Activated CD8-positive, alpha-beta memory T cell treated with anti-CD3 and anti-CD28 coated beads, Interleukin-2, amount 50 U/mL, for 1 hour (primary cell): ENCODE measurements at regions not wholly inside any gene's neighbourhood (a gene's known extent, or its start where the extent isn't known, plus 50 kb on each side); places are given as distances from the start of the nearest gene placed in this dataset.
A peak's percentile ranks its signal among the peaks of the same experiment; 100 is the strongest.

Source experiments
- DNase-seq: peaks from one replicate; pipeline ENCODE4 v3.0.0-alpha.2; 2020; ENCODE audit errors: extremely low read depth

DNA sequence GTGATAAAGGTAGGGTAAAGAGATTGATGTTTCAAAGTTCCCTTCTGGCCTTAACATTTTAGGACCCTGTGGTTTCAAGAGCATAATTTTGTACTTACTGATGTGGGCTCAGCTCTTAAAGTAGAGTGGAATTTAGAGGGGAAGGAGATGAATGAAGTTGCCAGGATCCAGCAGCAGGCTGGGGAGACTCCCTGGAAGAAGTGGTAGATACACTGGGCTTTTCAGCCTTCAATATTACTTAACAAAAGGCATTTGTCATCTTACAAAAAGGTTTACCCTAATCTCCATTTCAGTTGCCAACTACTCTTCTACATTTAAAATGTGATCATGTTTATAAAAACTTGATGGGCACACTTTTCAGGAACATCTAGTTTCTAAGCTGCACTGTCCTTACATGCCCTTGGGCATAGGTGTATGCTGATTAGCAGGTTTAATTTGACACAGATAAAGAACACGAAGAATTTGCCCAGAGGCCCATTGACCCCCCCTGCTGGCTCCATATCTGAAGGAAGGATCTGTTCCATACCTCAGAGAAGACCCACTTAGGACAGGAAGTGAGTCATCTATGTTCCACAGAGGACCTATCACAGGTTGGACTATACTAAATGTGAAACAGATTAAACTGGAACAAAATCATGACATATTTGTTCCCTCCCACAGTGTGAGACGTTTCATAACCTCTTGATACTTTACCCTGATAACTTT lies 93.0 kb upstream of the LPP start:
- DNase-seq = peak; percentile 9

- DNase-seq = no peak
Observed at GRCh38 chr3:188062216-188062615, 91.7 kb upstream of the LPP start.

DNA sequence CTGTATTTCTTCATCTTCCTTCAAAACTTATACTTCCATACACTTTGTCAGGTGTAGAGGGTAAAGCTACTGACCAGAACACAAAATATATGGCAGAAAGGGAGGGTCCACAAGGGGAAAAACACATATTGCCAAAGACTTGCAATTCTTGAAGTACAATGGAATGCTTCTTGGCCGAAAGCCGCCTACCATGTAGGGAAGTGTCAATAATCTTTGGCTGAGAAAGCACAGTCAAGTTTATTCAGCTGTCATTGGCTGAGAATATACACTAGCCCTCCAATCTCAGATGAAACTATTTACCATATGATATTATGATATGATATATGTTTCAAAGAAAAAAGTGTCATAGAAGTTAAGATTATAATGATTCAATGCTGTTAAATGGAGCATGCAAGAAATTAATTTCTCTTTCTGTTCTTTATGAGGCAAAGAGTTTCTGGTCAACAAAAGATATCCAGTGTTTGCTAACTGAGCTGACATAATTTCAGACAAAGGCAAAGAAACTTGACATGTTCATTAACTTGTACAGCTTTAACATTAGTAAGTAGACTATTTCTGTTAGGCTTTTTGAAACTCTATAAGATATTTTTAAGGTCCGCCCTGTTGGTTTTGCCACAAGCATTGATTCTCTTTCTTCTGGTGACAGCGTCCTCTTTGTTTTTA lies 89.0 kb upstream of the LPP start:
- no peak for DNase-seq

- no peak for DNase-seq
Observed at GRCh38 chr3:188066141-188066540, 87.8 kb upstream of the LPP start.

DNA sequence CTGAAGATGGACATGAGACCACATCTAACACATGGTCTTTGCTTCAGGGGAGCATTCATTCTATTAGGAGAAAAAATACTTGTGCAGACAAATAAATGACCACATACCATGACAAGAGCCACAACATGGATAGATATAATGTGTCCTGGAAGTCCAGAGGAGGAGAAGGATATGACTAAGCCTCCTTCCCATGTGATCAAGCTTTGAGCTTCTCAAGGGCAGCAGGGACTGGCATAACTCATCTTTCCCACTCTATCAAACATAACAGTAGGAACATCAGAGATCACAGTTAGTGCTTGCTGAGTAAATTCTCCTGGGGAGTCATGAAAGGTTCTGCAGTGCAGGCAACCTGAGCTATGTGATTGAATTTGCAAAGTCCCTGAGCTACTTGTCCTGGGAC lies 86.0 kb upstream of the LPP start:
- DNase-seq = no peak

- no peak for DNase-seq
Observed at GRCh38 chr3:188068342-188068741, 85.6 kb upstream of the LPP start.

DNA sequence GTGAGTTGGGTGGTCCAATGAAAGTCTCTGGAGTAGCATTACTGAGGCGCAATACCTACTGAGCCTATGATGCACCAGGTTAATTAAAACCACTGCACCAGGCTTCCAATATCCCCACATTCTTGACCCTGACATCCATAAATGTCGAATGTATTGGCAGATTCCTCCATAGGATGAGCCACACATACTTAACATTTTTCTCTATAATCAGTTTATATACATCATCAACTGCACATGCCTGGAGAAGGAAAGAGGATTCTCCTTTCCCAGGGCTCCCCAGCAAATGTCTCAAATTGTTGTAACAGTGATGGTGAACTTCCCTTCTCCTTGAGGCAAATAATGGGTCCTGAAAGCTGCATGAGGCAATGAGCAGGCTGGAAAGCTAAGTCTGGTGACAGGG lies 82.3 kb upstream of the LPP start:
- DNase-seq = no peak

DNA sequence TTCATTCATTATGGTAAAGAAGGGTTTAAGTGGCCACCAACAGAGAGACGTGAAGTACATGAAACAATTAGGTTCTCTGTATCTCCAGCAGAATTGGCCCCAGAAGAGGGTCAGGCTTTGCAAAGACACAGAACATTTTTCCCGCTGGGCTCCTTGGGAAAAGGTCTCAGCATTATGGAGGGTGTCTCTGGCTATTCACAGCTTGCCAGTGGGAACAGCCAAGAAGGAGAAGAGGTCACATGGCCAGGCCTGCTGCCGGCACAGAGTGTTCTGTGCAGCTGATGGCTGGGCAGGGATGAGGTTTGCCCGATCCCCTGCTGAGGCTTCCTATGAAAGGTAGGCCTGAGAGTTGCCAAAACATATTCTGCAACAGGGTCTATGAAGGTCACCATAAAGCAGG lies 77.8 kb upstream of the LPP start:
- no peak for DNase-seq

- no peak for DNase-seq
Observed at GRCh38 chr3:188077160-188077799, 76.7 kb upstream of the LPP start.

DNA sequence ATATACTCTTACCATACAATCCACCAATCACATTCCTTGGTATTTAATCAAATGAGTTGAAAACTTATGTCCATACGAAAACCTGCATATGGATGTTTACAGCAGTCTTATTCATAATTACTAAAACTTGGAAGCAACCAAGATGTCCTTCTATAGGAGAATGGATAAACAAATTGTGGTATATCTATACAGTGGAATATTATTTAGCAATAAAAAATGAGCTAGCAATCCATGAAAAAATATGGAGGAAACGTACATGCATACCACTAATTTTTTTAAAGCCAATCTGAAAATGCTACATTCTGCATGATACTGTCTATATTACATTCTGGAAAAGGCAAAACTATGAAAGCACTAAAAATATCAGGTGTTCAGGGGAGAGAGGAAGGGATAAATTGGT lies 73.9 kb upstream of the LPP start:
- DNase-seq = no peak

- DNase-seq = no peak
Observed at GRCh38 chr3:188082031-188082430, 71.9 kb upstream of the LPP start.

DNA sequence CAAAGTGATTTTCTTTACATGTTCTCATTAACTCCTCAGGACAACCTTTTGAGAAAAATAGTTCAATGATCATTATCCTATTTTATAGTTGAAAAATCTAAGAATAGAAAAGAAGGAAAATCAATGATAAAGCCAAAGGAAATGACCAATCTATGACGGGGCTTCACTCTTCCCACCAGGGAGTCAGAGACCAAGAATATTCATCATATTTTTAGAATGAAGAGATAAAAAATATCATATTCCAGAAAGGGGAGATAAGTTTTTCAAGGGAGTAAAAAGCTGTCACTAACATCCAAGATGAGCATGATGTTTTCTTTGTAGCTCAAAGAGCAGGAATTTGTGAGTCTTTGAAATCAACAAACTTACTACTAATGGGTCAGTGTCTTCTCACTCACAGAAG lies 71.5 kb upstream of the LPP start:
- DNase-seq = no peak

GRCh38 chr3:188083011-188083410 lies 70.9 kb upstream of the LPP start:
- no peak for DNase-seq

DNA sequence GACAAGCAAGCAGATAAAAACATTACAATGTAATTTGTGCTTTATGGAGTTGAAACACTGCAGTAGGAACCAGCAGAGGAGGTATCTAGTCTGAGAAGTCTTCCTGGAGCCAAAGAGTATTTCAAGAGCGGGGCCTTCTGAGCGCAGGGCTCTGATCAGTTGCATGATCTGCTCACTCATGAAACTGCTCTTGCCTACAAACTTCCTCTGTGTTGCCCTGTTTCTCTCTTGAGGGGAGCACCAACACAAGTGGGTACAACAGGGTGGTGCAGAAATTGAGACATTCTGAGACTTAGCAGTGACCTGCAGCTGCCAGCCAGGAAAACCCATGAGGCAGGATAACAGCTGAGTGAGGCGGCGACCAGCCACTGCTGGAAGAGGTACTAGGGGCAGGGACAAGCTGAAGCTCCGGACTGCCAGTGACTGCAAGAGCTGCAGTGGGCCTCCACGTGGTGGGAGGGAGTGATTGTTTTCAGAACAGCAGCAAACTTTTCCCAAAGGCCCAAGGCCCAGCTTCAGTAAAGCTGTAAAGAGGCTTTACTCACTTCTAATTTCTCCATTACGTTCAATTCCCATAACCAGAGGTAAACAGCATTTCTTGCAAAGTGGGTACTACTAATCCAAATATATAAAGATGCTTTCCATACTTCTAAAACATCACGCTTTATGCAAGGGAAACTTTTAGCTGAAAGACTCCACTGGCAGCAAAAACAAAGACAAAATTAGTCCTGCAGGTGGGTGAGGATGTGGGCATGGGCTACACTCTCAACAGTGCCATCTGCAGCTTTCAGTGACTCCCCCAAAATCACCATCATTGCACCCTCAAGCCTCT lies 69.0 kb upstream of the LPP start:
- DNase-seq = no peak

GRCh38 chr3:188085584-188086560 lies 68.1 kb upstream of the LPP start:
- no peak for DNase-seq

- DNase-seq = no peak
Observed at GRCh38 chr3:188088948-188089685, 64.8 kb upstream of the LPP start.

- DNase-seq = no peak
Observed at GRCh38 chr3:188090620-188091309, 63.2 kb upstream of the LPP start.

- DNase-seq = no peak
Observed at GRCh38 chr3:188091746-188092145, 62.2 kb upstream of the LPP start.

DNA sequence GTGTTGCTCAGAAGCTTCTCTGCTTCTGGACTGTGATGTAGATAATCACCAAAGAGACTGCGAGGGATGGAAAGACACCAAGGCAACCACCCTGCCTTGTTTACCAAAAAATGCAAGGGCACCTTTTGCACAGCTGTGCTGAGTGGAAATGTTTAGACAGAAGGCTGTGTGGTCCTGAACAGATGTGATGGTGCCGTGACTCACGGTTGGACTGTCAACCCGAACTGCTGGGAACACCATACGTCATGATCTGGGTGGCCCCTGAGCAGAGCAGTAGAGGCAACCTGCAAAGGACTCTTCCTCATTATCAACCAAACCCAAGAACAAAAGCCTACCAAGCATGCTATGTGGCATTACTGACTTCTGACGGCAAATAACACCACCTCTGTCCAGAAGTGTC lies 61.3 kb upstream of the LPP start:
- no peak for DNase-seq

DNA sequence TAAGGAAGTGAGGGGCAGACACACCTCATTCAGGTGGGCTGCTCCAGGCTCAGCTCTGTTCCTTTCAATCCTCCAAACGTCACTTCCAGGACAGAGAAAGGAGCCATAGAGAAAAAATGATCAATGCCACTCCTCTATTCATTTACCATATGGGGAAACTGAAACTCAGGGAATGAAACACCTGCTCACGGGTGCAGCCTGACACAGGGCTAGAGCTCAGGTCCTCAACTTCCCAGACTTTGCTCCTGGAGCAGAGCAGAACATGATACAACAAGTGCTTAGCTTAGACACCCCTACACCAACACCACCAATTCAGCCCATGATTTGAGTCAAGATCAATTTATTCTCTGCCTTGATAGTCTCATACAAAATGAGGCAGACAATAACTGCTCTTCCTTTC lies 58.5 kb upstream of the LPP start:
- no peak for DNase-seq
